ENCODE measurements at regions not wholly inside any gene's neighbourhood (a gene's known extent, or its start where the extent isn't known, plus 50 kb on each side); places are given as distances from the start of the nearest gene placed in this dataset.

GRCh38 chr18:77700051-77700450 lies 450.4 kb downstream of the GALR1 start:
- DNase-seq (ENCODE audit: low read depth): no peak
- POLR2A ChIA-PET: no interaction called here
- Histone ChIP-seq H3K4me3 (ENCODE audit: low read depth, low read length) (no peak overlapping the region), H3K27me3 (ENCODE audit: control insufficient read depth, insufficient read depth, low read length) (no peaks in the 10 kb centered on the region), H3K36me3 (ENCODE audit: control insufficient read depth, insufficient read depth, low read length) (no peaks in the 10 kb centered on the region)
- CTCF ChIA-PET: no interaction called here
- no peak for TF ChIP-seq CTCF (IDR thresholded peaks at IDR 0.05; ENCODE audit: insufficient read depth, low read depth, low read length)

GRCh38 chr18:77701977-77702376 lies 452.3 kb downstream of the GALR1 start:
- POLR2A ChIA-PET: no interaction called here

GRCh38 chr18:77702686-77703085 lies 453.0 kb downstream of the GALR1 start:
- no peak for TF ChIP-seq CTCF (IDR thresholded peaks at IDR 0.05; ENCODE audit: insufficient read depth, low read depth, low read length)
- no peak overlapping the region for H3K4me3 ChIP-seq (ENCODE audit: low read depth, low read length)
- H3K36me3 ChIP-seq (ENCODE audit: control insufficient read depth, insufficient read depth, low read length): no peaks in the 10 kb centered on the region
- no peaks in the 10 kb centered on the region for H3K27me3 ChIP-seq (ENCODE audit: control insufficient read depth, insufficient read depth, low read length)
- POLR2A ChIA-PET: no interaction called here
- CTCF ChIA-PET: no interaction called here
- no peak for DNase-seq (ENCODE audit: low read depth)

More at GRCh38 chr18:77701977-77702376, 452.3 kb downstream of the GALR1 start:
- H3K27me3 ChIP-seq (ENCODE audit: control insufficient read depth, insufficient read depth, low read length): no peaks in the 10 kb centered on the region
- no peaks in the 10 kb centered on the region for H3K36me3 ChIP-seq (ENCODE audit: control insufficient read depth, insufficient read depth, low read length)
- no peak overlapping the region for H3K4me3 ChIP-seq (ENCODE audit: low read depth, low read length)
- CTCF ChIA-PET: no interaction called here
- no peak for DNase-seq (ENCODE audit: low read depth)
- no peak for TF ChIP-seq CTCF (IDR thresholded peaks at IDR 0.05; ENCODE audit: insufficient read depth, low read depth, low read length)

- POLR2A ChIA-PET: no interaction called here
- H3K27me3 ChIP-seq (ENCODE audit: control insufficient read depth, insufficient read depth, low read length): no peaks in the 10 kb centered on the region
- DNase-seq (ENCODE audit: low read depth): no peak
- no peak for TF ChIP-seq CTCF (IDR thresholded peaks at IDR 0.05; ENCODE audit: insufficient read depth, low read depth, low read length)
- no peak overlapping the region for H3K4me3 ChIP-seq (ENCODE audit: low read depth, low read length)
- CTCF ChIA-PET: no interaction called here
- no peaks in the 10 kb centered on the region for H3K36me3 ChIP-seq (ENCODE audit: control insufficient read depth, insufficient read depth, low read length)
Observed at GRCh38 chr18:77705301-77705700, 455.7 kb downstream of the GALR1 start.

- DNase-seq (ENCODE audit: low read depth): no peak
- ChIA-PET CTCF (no interaction called here), POLR2A (no interaction called here)
- Histone ChIP-seq H3K4me3 (ENCODE audit: low read depth, low read length) (no peak overlapping the region), H3K27me3 (ENCODE audit: control insufficient read depth, insufficient read depth, low read length) (no peaks in the 10 kb centered on the region), H3K36me3 (ENCODE audit: control insufficient read depth, insufficient read depth, low read length) (no peaks in the 10 kb centered on the region)
- TF ChIP-seq CTCF (IDR thresholded peaks at IDR 0.05; ENCODE audit: insufficient read depth, low read depth, low read length): no peak
Observed at GRCh38 chr18:77708826-77709506, 459.3 kb downstream of the GALR1 start.
